SK-N-SH (cell line): ENCODE measurements at regions not wholly inside any gene's neighbourhood (a gene's known extent, or its start where the extent isn't known, plus 50 kb on each side); places are given as distances from the start of the nearest gene placed in this dataset.
A peak's percentile ranks its signal among the peaks of the same experiment; 100 is the strongest.

ENCODE experiments used
- CTCF ChIA-PET: fragments of 300-600, 350-600 bp; formaldehyde crosslinking; extraction: SDS; loops from one replicate; lab custom pipeline; 2021; lab: Yijun Ruan, JAX
- POLR2A ChIA-PET: fragments of 350-600 bp; sonication (Branson Sonifier 250); formaldehyde crosslinking; extraction: SDS; loops from one replicate; lab custom pipeline; 2020; ENCODE audit warnings: antibody characterized with exemption, inconsistent platforms; lab: Yijun Ruan, JAX
- DNase-seq: peaks from one replicate; pipeline ENCODE4 v3.0.0; 2012
- H2AFZ ChIP-seq: fragments of 200-600 bp; sonication (generic); 2 replicates; pipeline ENCODE4 v1.8.1; 2016; ENCODE audit warnings: antibody characterized with exemption, mild to moderate bottlenecking, low read depth
- H3F3A ChIP-seq: fragments of 200-600 bp; sonication (generic); replicated peaks from 2 replicates; pipeline ENCODE3; 2016; ENCODE audit warnings: antibody characterized with exemption, mild to moderate bottlenecking; ENCODE audit not compliant: insufficient read depth
- H3K27ac ChIP-seq, 2 experiments: fragments of 200-500 bp in 1 of 2; fragments of 200-600 bp in 1 of 2; sonication (Bioruptor generic) in 1 of 2; sonication (generic), shearing (Covaris generic) in 1 of 2; 2 replicates each; pipeline versions ENCODE4 v1.5.1 to v1.6.1; 2014 to 2016; ENCODE audit warnings: low read depth in 2 of 2, inconsistent platforms in 1 of 2, low read length in 1 of 2, mild to moderate bottlenecking in 1 of 2, mixed read lengths in 1 of 2
- H3K27me3 ChIP-seq: fragments of 200-600 bp; sonication (generic), shearing (Covaris generic); 2 replicates; pipeline ENCODE4 v1.6.1; 2016; ENCODE audit warnings: mixed run types; ENCODE audit not compliant: insufficient read depth
- H3K36me3 ChIP-seq, 2 experiments: fragments of 200-500 bp in 1 of 2; fragments of 200-600 bp in 1 of 2; sonication (Bioruptor generic) in 1 of 2; sonication (generic) in 1 of 2; replicated peaks in 1 of 2; 2 replicates each; pipeline versions ENCODE3 to v1.5.1; 2014 to 2016; ENCODE audit warnings: low read length in 1 of 2, mild to moderate bottlenecking in 1 of 2; ENCODE audit not compliant: insufficient read depth in 2 of 2, control insufficient read depth in 1 of 2
- H3K4me1 ChIP-seq, 2 experiments: fragments of 200-500 bp in 1 of 2; fragments of 200-600 bp in 1 of 2; sonication (Bioruptor generic) in 1 of 2; sonication (generic), shearing (Covaris generic) in 1 of 2; 2 replicates each; pipeline versions ENCODE4 v1.5.1 to v1.6.1; 2014 to 2016; ENCODE audit warnings: low read depth in 1 of 2, low read length in 1 of 2, mixed run types in 1 of 2; ENCODE audit not compliant: insufficient read depth in 2 of 2, control insufficient read depth in 1 of 2
- H3K4me2 ChIP-seq: fragments of 200-600 bp; sonication (generic), shearing (Covaris generic); 2 replicates; pipeline ENCODE4 v1.6.1; 2017; ENCODE audit warnings: mixed run types
- H3K4me3 ChIP-seq, 2 experiments: fragments of 200-500 bp in 1 of 2; fragments of 200-600 bp in 1 of 2; sonication (Bioruptor generic) in 1 of 2; sonication (generic), shearing (Covaris generic) in 1 of 2; 2 replicates each; pipeline versions ENCODE4 v1.5.1 to v1.8.1; 2014 to 2016; ENCODE audit warnings: low read depth in 2 of 2, inconsistent platforms in 1 of 2, low read length in 1 of 2, mild to moderate bottlenecking in 1 of 2, mixed read lengths in 1 of 2, moderate library complexity in 1 of 2
- H3K79me2 ChIP-seq: fragments of 200-600 bp; sonication (generic); 2 replicates; pipeline ENCODE4 v1.8.1; 2017; ENCODE audit warnings: mild to moderate bottlenecking; ENCODE audit not compliant: insufficient read depth
- H3K9ac ChIP-seq: fragments of 200-600 bp; sonication (generic); 2 replicates; pipeline ENCODE4 v1.6.1; 2017; ENCODE audit warnings: mixed run types
- H3K9me2 ChIP-seq: fragments of 200-600 bp; sonication (generic); 2 replicates; pipeline ENCODE4 v1.6.1; 2017; ENCODE audit warnings: mixed run types
- H3K9me3 ChIP-seq: fragments of 200-600 bp; sonication (generic); 2 replicates; pipeline ENCODE4 v1.6.1; 2017; ENCODE audit warnings: mixed run types, mild to moderate bottlenecking, moderate library complexity
- H4K20me1 ChIP-seq: fragments of 200-600 bp; sonication (generic); 2 replicates; pipeline ENCODE4 v1.6.1; 2017; ENCODE audit warnings: mild to moderate bottlenecking, mixed run types; ENCODE audit not compliant: insufficient read depth
- EP300 ChIP-seq, 2 experiments: IDR thresholded peaks; 2 replicates each; pipeline versions ENCODE4 v1.4.0 to v1.6.1; 2012; ENCODE audit warnings: borderline replicate concordance in 1 of 2, low read depth in 1 of 2, low read length in 1 of 2
- FOSL2 ChIP-seq: IDR thresholded peaks from 2 replicates; pipeline ENCODE4 v1.4.0; 2012; ENCODE audit warnings: low read depth, mild to moderate bottlenecking, moderate library complexity, borderline replicate concordance
- FOXM1 ChIP-seq: IDR thresholded peaks from 2 replicates; pipeline ENCODE4 v1.4.0; 2012; ENCODE audit warnings: low read depth, mild to moderate bottlenecking
- IRF3 ChIP-seq: fragments of 150-350 bp; IDR thresholded peaks from 2 replicates; pipeline ENCODE4 v1.6.1; 2016; ENCODE audit warnings: mild to moderate bottlenecking, low read depth, low read length
- JUND ChIP-seq: IDR thresholded peaks from 2 replicates; pipeline ENCODE4 v1.4.0; 2012
- MEF2A ChIP-seq: IDR thresholded peaks from 2 replicates; pipeline ENCODE4 v1.4.0; 2012; ENCODE audit warnings: low read depth, borderline replicate concordance
- REST ChIP-seq: IDR thresholded peaks from 2 replicates; pipeline ENCODE4 v1.6.1; 2012; ENCODE audit warnings: mild to moderate bottlenecking, low read depth, low read length, moderate library complexity
- SIN3A ChIP-seq: IDR thresholded peaks from 2 replicates; pipeline ENCODE4 v1.6.1; 2012; ENCODE audit warnings: low read depth, mild to moderate bottlenecking, low read length, moderate library complexity, borderline replicate concordance
- SMC3 ChIP-seq: IDR thresholded peaks from 2 replicates; pipeline ENCODE4 v1.6.1; 2012; ENCODE audit warnings: low read depth, low read length, improper control_type of control experiment
- TCF12 ChIP-seq: IDR thresholded peaks from 2 replicates; pipeline ENCODE4 v1.4.0; 2012
- USF1 ChIP-seq: IDR thresholded peaks from 2 replicates; pipeline ENCODE4 v1.4.0; 2012; ENCODE audit warnings: low read depth, borderline replicate concordance
- WGBS: methylation state at CpG from one replicate; pipeline ENCODE4 v1.1.6; 2017; ENCODE audit warnings: low lambda C conversion rate; 5-methylcytosine and 5-hydroxymethylcytosine counted together

GRCh38 chr16:72261127-72261526 lies 89.2 kb upstream of the PMFBP1 start (continued):
- no peak for TF ChIP-seq REST
- no peak for TF ChIP-seq FOSL2
- TF ChIP-seq SMC3 = no peak
- no peak for TF ChIP-seq SIN3A
- no peak for TF ChIP-seq IRF3
- TF ChIP-seq MEF2A = no peak

- Histone ChIP-seq H3K79me2 (no peaks in the 10 kb centered on the region), H3K4me2 (no peak overlapping the region), H3K4me1 (no peaks in the 10 kb centered on the region), H3K27ac (no peak overlapping the region), H3K9ac (no peak overlapping the region), H4K20me1 (no peaks in the 10 kb centered on the region), H3K9me3 (no peaks in the 10 kb centered on the region), H3K4me3 (no peak overlapping the region), H3K9me2 (no peaks in the 10 kb centered on the region), H3F3A (no peaks in the 10 kb centered on the region), H3K27me3 (no peaks in the 10 kb centered on the region), H2AFZ (no peak overlapping the region), H3K36me3 (no peaks in the 10 kb centered on the region)
- TF ChIP-seq TCF12 = peak; percentile 47; the same call in 1 of the 2 replicates
- no peak for TF ChIP-seq USF1
- TF ChIP-seq EP300 (IDR thresholded peaks at IDR 0.05; ENCODE audit: borderline replicate concordance in 1 of 2, low read depth in 1 of 2, low read length in 1 of 2) = 0 out of 4 replicates have a peak, but pooled peaks of 1 of the 2 experiments have one; percentile 19
- TF ChIP-seq FOXM1 = no peak
- TF ChIP-seq JUND = 0 out of 2 replicates have a peak, but pooled peaks have one; percentile 17
- 49% methylated on average over 2 of the region's 2 CpGs for WGBS
- POLR2A ChIA-PET = no interaction called here
- no peak for DNase-seq
- CTCF ChIA-PET = interaction anchor here (1.2 kb wide), 1 partner anchor 9 kb away, joined by 3 read pairs; no protein-coding TSS in a partner anchor
Observed at GRCh38 chr16:72256398-72257066, 84.6 kb upstream of the PMFBP1 start.
